ENCODE measurements at regions not wholly inside any gene's neighbourhood (a gene's known extent, or its start where the extent isn't known, plus 50 kb on each side); places are given as distances from the start of the nearest gene placed in this dataset.
A peak's percentile ranks its signal among the peaks of the same experiment; 100 is the strongest.

- no peak for ATAC-seq
- H3K4me3 ChIP-seq: peak overlapping the region in 1 of 12 donors; percentile 37
These were observed 117.8 kb downstream of the TTC32 start for GRCh38 chr2:19783935-19784334.

GRCh38 chr2:19776941-19777514, 124.8 kb downstream of the TTC32 start:
- WGBS, 4 donors: 46 to 79% (median 65%) methylated on average over 6 of the region's 6 CpGs
- Histone ChIP-seq H3K27ac (no peak overlapping the region), H3K36me3 (no peaks in the 10 kb centered on the region), H3K9me3 (no peaks in the 10 kb centered on the region), H3K27me3 (no peaks in the 10 kb centered on the region), H3K4me1 (peaks cover 0 to 14% (median 4%) of the 10 kb centered on the region in 12 donors), H3K4me3 (no peak overlapping the region)
- DNase-seq (no peak), ATAC-seq (no peak)
- intact Hi-C loops (cut with DNase I): no loop called here
- TF ChIP-seq CTCF (IDR thresholded peaks at IDR 0.05): no peak
- no peak for TF ChIP-seq POLR2A (IDR thresholded peaks at IDR 0.05)

More at GRCh38 chr2:19783935-19784334, 117.8 kb downstream of the TTC32 start:
- Histone ChIP-seq H3K27me3 (no peaks in the 10 kb centered on the region), H3K27ac (no peak overlapping the region), H3K9me3 (no peaks in the 10 kb centered on the region), H3K36me3 (no peaks in the 10 kb centered on the region), H3K4me1 (peaks cover 0 to 16% (median 2%) of the 10 kb centered on the region in 12 donors)
- no peak for DNase-seq
- intact Hi-C loops (cut with DNase I): loop anchor here in 1 of 10 donors (2.0 kb wide), 1 partner anchor 17 kb away; no protein-coding TSS in a partner anchor
- TF ChIP-seq POLR2A (IDR thresholded peaks at IDR 0.05): no peak
- no peak for TF ChIP-seq CTCF (IDR thresholded peaks at IDR 0.05)
- 84 to 95% (median 88%) methylated on average over 2 of the region's 2 CpGs for WGBS, 4 donors

- TF ChIP-seq POLR2A (IDR thresholded peaks at IDR 0.05) (no peak), CTCF (IDR thresholded peaks at IDR 0.05) (no peak)
- intact Hi-C loops (cut with DNase I): no loop called here
- no peak overlapping the region for H3K4me3 ChIP-seq
- peak in 1 of 4 donors; percentile 59 for ATAC-seq
- WGBS, 4 donors: 53 to 74% (median 63%) methylated on average over 6 of the region's 6 CpGs
- no peaks in the 10 kb centered on the region for H3K36me3 ChIP-seq
- peaks cover 0 to 14% (median 4%) of the 10 kb centered on the region in 12 donors for H3K4me1 ChIP-seq
- H3K27ac ChIP-seq: no peak overlapping the region
- H3K9me3 ChIP-seq: no peaks in the 10 kb centered on the region
- DNase-seq: no peak
- H3K27me3 ChIP-seq: no peaks in the 10 kb centered on the region
These were observed 125.9 kb downstream of the TTC32 start for GRCh38 chr2:19775838-19776237.

GRCh38 chr2:19775315-19775714, 126.5 kb downstream of the TTC32 start:
- H3K4me1 ChIP-seq: peaks cover 0 to 14% (median 4%) of the 10 kb centered on the region in 12 donors
- ATAC-seq (no peak), DNase-seq (no peak)
- intact Hi-C loops (cut with DNase I): no loop called here
- WGBS, 4 donors: 73 to 88% (median 82%) methylated on average over 5 of the region's 5 CpGs
- no peaks in the 10 kb centered on the region for H3K27me3 ChIP-seq
- TF ChIP-seq POLR2A (IDR thresholded peaks at IDR 0.05) (no peak), CTCF (IDR thresholded peaks at IDR 0.05) (no peak)
- no peaks in the 10 kb centered on the region for H3K36me3 ChIP-seq
- no peak overlapping the region for H3K4me3 ChIP-seq
- no peaks in the 10 kb centered on the region for H3K9me3 ChIP-seq
- no peak overlapping the region for H3K27ac ChIP-seq
